ENCODE measurements at regions not wholly inside any gene's neighbourhood (a gene's known extent, or its start where the extent isn't known, plus 50 kb on each side); places are given as distances from the start of the nearest gene placed in this dataset.

DNA sequence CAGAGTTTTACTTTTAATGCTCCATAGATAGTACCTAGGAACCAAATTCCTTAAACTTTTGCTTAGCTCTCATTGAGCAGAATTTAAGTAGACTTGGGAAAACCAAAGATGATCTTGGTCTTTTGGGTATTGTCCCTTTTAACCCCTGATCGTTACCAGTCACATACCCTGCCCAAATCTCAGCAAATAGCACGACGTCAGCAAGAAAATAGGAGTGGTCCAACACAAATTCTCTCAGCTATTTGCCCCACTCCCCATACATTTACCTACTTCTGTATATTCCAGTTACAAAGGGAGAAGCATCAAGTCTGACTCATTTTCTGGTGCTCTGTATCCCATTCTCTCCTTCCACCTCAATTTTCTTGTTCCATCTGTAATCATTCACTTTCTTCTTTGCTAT, 387.3 kb downstream of the CCDC85A start:
- TF ChIP-seq, protein P1, sequence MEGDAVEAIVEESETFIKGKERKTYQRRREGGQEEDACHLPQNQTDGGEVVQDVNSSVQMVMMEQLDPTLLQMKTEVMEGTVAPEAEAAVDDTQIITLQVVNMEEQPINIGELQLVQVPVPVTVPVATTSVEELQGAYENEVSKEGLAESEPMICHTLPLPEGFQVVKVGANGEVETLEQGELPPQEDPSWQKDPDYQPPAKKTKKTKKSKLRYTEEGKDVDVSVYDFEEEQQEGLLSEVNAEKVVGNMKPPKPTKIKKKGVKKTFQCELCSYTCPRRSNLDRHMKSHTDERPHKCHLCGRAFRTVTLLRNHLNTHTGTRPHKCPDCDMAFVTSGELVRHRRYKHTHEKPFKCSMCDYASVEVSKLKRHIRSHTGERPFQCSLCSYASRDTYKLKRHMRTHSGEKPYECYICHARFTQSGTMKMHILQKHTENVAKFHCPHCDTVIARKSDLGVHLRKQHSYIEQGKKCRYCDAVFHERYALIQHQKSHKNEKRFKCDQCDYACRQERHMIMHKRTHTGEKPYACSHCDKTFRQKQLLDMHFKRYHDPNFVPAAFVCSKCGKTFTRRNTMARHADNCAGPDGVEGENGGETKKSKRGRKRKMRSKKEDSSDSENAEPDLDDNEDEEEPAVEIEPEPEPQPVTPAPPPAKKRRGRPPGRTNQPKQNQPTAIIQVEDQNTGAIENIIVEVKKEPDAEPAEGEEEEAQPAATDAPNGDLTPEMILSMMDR (IDR thresholded peaks at IDR 0.05) = no peak
- no peak for TF ChIP-seq POLR2A (IDR thresholded peaks at IDR 0.05)
